SU-DHL-6 (cell line): ENCODE measurements at regions not wholly inside any gene's neighbourhood (a gene's known extent, or its start where the extent isn't known, plus 50 kb on each side); places are given as distances from the start of the nearest gene placed in this dataset.

Experiments
- H2AFZ ChIP-seq: fragments of 200-600 bp; sonication (generic); 2 replicates; pipeline ENCODE4 v1.6.1; 2014; ENCODE audit warnings: low read depth, mild to moderate bottlenecking, moderate library complexity, mixed read lengths, antibody characterized with exemption, low read length; ENCODE audit not compliant: severe bottlenecking
- H3F3A ChIP-seq: fragments of 200-600 bp; shearing (Covaris generic); 2 replicates; pipeline ENCODE4 v1.6.0; 2016; ENCODE audit warnings: antibody characterized with exemption, mild to moderate bottlenecking; ENCODE audit not compliant: insufficient read depth
- H3K27ac ChIP-seq: fragments of 200-600 bp; sonication (generic); 2 replicates; pipeline ENCODE4 v1.5.1; 2016; ENCODE audit warnings: low read depth, mild to moderate bottlenecking, low read length, moderate library complexity, mixed read lengths
- H3K27me3 ChIP-seq: fragments of 200-600 bp; sonication (generic), shearing (Covaris generic); 2 replicates; pipeline ENCODE4 v1.6.0; 2014; ENCODE audit warnings: mild to moderate bottlenecking, low read length
- H3K36me3 ChIP-seq: fragments of 200-600 bp; sonication (generic); 2 replicates; pipeline ENCODE4 v1.6.1; 2014; ENCODE audit warnings: mild to moderate bottlenecking, low read length, mixed read lengths
- H3K4me2 ChIP-seq: fragments of 300-600, 200-600 bp; shearing (Covaris generic), sonication (generic); 2 replicates; pipeline ENCODE4 v1.6.0; 2014; ENCODE audit warnings: low read length, low read depth, mild to moderate bottlenecking; ENCODE audit not compliant: poor library complexity, severe bottlenecking
- H3K4me3 ChIP-seq: fragments of 200-600 bp; sonication (generic); 2 replicates; pipeline ENCODE4 v1.5.1; 2014; ENCODE audit warnings: antibody characterized with exemption, low read length, mild to moderate bottlenecking, mixed read lengths; ENCODE audit not compliant: insufficient read depth, poor library complexity, severe bottlenecking
- H3K79me2 ChIP-seq: fragments of 200-600 bp; sonication (generic); 2 replicates; pipeline ENCODE4 v1.6.1; 2014; ENCODE audit warnings: mild to moderate bottlenecking, low read length, moderate library complexity; ENCODE audit not compliant: insufficient read depth
- H3K9ac ChIP-seq: fragments of 200-600 bp; sonication (generic); 2 replicates; pipeline ENCODE4 v1.7.0; 2014; ENCODE audit warnings: mild to moderate bottlenecking, low read length
- H3K9me2 ChIP-seq: fragments of 200-600 bp; sonication (generic); replicated peaks from 2 replicates; pipeline ENCODE4 v1.6.1; 2014; ENCODE audit warnings: low read length; ENCODE audit not compliant: insufficient read depth
- H3K9me3 ChIP-seq: fragments of 200-600 bp; sonication (generic); 2 replicates; pipeline ENCODE4 v1.6.1; 2014; ENCODE audit warnings: low read length, mixed read lengths; ENCODE audit not compliant: insufficient read depth
- H4K20me1 ChIP-seq: fragments of 200-600 bp; sonication (generic); 2 replicates; pipeline ENCODE4 v1.6.1; 2014; ENCODE audit warnings: low read depth, mild to moderate bottlenecking, antibody characterized with exemption, low read length, moderate library complexity, mixed read lengths
- EZH2phosphoT487 ChIP-seq: fragments of 200-600 bp; sonication (generic), shearing (Covaris generic); conservative IDR thresholded peaks from 2 replicates; pipeline ENCODE4 v1.6.1; 2018; ENCODE audit warnings: mild to moderate bottlenecking, antibody characterized with exemption, low read length, moderate library complexity, mixed read lengths
- TF ChIP-seq, protein P1 (sequence below): fragments of 200-600 bp; sonication (generic); IDR thresholded peaks from one replicate; pipeline ENCODE4 v1.5.1; 2017; ENCODE audit warnings: antibody characterized with exemption, mild to moderate bottlenecking, low read length, moderate library complexity; ENCODE audit not compliant: insufficient read depth, poor library complexity, severe bottlenecking

DNA sequence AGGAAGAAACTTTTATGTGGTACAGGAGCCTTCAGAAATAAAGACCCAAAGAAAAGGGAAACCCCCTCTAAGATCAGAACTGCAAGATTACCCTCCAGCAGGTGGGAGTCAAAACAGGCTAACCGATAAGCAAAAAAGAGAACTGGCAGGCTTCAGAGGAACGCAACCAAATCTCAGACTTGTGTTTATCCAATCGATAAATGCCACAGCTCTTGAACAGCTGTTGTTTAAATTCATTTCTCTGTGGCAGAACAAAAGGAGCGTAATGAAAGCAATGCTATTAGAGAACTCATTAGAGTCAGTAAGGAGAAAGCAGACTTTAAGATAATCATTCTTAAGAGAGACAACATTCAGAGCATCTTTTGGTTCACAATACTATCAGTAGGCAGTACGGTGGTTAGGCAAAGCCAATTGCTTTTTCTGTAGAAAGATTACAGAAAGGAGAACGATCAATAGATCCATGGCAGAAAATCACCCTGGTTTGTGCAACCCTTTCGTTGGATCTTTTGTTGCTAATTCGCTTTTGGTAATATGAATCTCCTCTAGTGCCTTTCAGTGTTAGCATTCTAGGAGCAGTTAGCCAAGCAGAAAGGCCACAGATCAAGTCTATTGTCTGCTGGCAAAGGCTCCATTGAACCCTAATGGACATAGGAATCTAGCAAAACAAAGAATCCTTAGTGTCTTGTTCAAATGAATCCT is 476.4 kb upstream of the CHST9 start:
- Histone ChIP-seq H3F3A (no peaks in the 10 kb centered on the region), H3K79me2 (no peaks in the 10 kb centered on the region), H3K36me3 (no peaks in the 10 kb centered on the region), H3K27me3 (no peaks in the 10 kb centered on the region), H3K9me3 (no peaks in the 10 kb centered on the region), H4K20me1 (no peaks in the 10 kb centered on the region), H2AFZ (no peak overlapping the region), H3K9me2 (no peaks in the 10 kb centered on the region), H3K9ac (no peak overlapping the region), H3K4me2 (no peak overlapping the region), H3K4me3 (no peak overlapping the region), H3K27ac (no peak overlapping the region)
- TF ChIP-seq EZH2phosphoT487, result no peak
- TF ChIP-seq, protein P1, sequence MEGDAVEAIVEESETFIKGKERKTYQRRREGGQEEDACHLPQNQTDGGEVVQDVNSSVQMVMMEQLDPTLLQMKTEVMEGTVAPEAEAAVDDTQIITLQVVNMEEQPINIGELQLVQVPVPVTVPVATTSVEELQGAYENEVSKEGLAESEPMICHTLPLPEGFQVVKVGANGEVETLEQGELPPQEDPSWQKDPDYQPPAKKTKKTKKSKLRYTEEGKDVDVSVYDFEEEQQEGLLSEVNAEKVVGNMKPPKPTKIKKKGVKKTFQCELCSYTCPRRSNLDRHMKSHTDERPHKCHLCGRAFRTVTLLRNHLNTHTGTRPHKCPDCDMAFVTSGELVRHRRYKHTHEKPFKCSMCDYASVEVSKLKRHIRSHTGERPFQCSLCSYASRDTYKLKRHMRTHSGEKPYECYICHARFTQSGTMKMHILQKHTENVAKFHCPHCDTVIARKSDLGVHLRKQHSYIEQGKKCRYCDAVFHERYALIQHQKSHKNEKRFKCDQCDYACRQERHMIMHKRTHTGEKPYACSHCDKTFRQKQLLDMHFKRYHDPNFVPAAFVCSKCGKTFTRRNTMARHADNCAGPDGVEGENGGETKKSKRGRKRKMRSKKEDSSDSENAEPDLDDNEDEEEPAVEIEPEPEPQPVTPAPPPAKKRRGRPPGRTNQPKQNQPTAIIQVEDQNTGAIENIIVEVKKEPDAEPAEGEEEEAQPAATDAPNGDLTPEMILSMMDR, result no peak

DNA sequence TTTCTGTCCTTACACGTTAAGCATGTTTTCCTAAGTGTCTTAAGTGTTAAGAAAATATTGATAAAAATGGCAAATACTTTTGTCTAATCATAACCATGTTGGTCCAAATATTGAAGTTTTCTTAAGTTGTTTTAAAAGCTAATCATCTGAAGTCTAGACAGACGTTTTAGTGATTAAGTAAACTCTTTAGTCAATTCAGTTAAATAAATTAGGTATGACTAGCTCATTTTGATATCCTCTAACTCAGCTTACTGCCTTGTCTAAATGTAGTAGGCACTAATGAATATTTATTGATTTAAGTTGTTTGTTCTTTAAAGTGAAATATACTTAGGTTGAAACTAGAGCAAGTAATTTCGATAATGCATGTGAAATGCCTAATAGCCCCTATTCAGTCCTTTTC is 471.8 kb upstream of the CHST9 start:
- no peaks in the 10 kb centered on the region for H3F3A ChIP-seq
- no peak overlapping the region for H3K9ac ChIP-seq
- no peaks in the 10 kb centered on the region for H3K9me3 ChIP-seq
- H4K20me1 ChIP-seq, result no peaks in the 10 kb centered on the region
- TF ChIP-seq, protein P1, result no peak
- TF ChIP-seq EZH2phosphoT487, result no peak
- no peak overlapping the region for H3K27ac ChIP-seq
- no peaks in the 10 kb centered on the region for H3K27me3 ChIP-seq
- no peak overlapping the region for H3K4me2 ChIP-seq
- no peaks in the 10 kb centered on the region for H3K9me2 ChIP-seq
- H2AFZ ChIP-seq, result no peak overlapping the region
- H3K4me3 ChIP-seq, result no peak overlapping the region
- no peaks in the 10 kb centered on the region for H3K36me3 ChIP-seq
- no peaks in the 10 kb centered on the region for H3K79me2 ChIP-seq

DNA sequence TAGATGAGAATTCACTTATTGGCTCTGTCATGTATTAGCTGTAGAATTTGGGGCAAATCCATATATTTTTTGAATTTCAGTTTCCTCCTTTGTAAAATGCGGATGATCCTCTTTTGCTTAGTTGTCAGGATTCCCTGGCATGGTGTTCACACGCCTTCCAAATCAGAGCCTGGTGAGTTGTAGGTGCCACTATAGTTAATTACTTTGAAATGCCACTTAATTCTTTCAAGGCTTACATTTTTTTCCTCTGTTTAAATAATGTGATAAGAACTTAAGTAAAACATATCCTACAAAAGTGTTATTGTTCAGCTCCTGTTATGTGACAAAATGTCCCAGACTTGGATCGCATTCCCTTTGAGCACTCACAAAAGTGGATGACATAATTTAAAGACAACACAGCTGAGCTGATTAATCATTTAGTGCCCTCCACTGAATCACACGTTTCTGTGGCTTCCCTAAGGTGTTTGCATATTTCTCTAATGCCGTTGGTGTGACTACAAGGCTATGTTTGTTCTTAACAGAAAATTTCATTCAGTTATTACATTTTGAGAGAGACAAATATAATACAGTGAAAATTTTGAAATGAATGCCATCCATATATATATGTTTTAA is 471.2 kb upstream of the CHST9 start:
- no peak overlapping the region for H3K9ac ChIP-seq
- H3K4me3 ChIP-seq, result no peak overlapping the region
- H2AFZ ChIP-seq, result no peak overlapping the region
- H3K79me2 ChIP-seq, result no peaks in the 10 kb centered on the region
- TF ChIP-seq EZH2phosphoT487, result no peak
- TF ChIP-seq, protein P1, result no peak
- no peaks in the 10 kb centered on the region for H3F3A ChIP-seq
- no peak overlapping the region for H3K27ac ChIP-seq
- no peaks in the 10 kb centered on the region for H3K9me2 ChIP-seq
- no peaks in the 10 kb centered on the region for H4K20me1 ChIP-seq
- no peaks in the 10 kb centered on the region for H3K9me3 ChIP-seq
- H3K4me2 ChIP-seq, result no peak overlapping the region
- H3K36me3 ChIP-seq, result no peaks in the 10 kb centered on the region
- no peaks in the 10 kb centered on the region for H3K27me3 ChIP-seq
